HG03457 (cell line): ENCODE measurements at regions not wholly inside any gene's neighbourhood (a gene's known extent, or its start where the extent isn't known, plus 50 kb on each side); places are given as distances from the start of the nearest gene placed in this dataset.

Experiments used
- ATAC-seq: cut with Tn5 transposase; IDR thresholded peaks from one replicate; pipeline ENCODE4 v1.9.1; 2021; ENCODE audit warnings: moderate number of reproducible peaks; ENCODE audit not compliant: unreplicated experiment

DNA sequence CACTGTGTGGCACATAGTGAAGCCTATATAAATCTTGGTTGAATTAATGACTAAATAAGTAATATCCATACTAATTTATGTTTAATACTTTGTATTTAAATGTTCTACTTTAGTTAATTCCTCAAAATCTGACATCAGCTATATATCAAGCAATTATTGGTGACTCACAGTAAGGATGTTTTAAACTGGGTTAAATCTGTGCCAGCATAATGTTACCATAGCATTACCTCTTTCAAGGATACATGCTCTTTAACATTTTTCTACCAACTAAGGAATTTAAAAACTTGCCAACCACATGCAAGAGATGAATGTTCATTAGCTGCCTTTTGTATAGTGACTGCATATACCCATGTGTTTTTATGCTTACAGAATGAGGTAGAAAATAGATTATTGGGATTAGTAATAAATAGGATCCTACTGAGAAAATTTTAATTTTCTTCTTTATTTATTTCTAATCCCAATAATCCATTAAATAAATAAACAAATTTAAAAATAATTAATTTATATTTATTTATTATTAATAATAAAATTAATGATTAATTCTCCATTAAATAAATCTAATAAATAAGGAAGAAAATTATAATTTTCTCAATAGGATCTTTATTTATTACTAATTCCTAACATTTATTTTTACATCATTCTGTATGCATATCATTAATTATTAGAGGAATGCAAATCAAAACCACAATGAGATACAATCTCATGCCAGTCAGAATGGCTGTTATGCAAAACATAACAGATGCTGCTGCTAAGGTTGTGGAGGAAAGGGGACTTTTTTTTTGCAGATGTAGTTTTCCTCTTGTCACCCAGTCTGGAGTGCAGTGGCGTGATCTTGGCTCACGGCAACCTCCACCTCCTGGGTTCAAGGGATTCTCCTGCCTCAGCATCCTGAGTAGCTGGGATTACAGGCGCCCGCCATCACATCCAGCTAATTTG is 410.7 kb upstream of the DSEL start:
- no peak for ATAC-seq

DNA sequence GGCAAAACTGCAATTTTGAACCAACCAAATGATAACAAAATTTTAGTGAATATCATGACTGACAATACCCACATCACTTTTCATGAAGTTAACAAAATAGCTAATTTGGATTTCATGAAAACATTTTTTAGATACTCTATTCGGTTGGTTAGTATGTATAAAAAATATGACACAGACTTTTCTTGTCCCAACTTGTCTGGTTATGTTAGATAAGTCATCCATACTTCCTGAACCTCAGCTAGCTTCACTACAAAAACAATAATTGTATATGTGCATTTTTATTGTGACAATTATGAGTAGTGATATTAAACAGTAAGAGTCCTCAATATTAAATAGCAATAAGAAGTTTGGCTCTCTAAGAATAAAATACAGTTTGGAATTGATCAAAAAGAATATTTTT is 408.1 kb upstream of the DSEL start:
- ATAC-seq = no peak

DNA sequence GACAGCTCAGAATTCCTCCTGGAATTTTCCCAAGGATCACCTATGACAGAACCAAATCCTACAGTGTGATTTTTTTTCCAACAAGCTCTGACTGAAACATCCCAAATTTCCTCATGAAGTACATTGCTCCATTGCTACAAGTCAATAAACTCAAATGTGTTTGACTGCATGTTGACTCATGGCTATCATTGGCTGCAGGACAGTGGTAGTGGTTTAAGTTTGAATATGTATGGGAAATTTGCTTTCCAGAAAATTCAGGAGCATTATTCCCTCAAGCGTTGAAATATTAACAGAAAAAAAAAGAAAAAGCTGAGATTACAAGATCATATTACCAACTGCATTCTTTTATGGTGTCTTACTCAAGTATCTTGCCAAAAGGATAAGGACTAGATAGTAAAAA is 402.8 kb upstream of the DSEL start:
- ATAC-seq = no peak

DNA sequence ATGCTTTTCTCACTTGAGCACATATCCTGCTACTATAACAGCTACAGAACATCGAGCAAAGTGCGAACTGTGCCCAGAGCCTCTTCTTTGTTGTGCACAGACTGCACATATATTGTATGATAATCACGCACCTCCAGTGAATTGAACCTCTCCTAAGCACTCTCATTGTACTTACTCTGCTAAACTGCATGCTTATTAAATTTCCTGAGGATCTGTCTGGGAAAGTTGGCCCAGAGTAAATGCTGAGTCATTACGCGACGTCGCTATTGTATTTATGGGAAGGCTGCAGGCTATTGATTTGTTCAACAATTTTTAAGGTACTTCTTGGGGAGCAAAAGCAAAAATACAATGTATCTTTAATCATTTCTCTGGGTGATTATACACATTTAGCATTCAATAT is 399.6 kb upstream of the DSEL start:
- ATAC-seq = no peak

DNA sequence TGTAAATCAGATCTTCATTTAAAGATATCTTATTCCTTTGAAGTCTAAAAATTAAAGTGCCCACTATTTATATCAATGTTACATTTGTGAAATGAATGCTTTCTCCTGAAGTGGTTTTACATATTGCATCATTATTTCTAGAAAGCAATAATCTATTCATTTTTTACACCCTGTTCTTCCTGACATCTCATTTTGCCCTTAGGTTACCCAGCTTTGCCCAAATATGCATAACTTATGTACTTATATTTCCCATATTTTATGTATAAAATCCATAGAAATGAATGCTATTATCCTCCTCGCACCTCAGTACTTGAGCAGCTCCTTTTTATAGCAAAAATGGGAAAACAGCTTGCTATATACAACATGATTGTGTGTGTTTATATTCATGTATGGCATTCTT is 396.5 kb upstream of the DSEL start:
- ATAC-seq = no peak

DNA sequence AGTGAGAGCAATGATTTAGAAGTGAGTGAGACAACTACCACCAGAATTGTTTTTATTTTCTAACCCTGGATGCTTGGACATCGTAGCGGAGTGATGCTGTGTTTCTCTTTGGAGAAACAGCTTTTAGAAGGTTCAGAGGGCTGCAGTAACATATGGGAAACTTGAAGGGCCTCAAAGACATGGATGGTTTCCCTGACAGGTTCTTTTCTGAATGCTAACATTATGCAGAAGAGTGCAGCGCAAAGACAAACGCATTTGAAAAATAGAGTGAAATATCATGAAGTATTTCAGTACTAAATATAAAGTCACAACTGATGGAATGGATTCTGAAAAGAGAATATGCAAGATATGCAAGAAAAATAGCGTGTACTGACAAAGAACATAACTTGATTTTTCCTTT is 385.1 kb upstream of the DSEL start:
- ATAC-seq = no peak

DNA sequence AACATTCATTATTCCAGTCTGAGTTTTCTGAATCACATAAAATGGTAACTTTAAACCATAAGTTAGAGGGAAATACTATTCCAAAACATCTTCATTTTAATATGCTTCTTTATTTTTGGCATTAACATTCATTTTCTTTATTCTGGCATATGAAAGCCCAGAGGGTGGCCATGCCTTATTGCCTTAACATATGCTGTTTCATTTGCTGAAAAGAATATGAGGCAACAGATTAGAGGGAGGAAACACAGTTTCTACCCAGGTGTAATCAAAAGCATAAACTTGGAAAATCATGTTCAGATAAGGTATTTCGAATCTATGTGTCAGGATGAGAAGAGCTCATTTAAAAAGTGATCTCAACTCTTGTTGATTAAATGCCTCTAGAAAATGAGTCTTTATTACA is 379.9 kb upstream of the DSEL start:
- ATAC-seq = no peak

DNA sequence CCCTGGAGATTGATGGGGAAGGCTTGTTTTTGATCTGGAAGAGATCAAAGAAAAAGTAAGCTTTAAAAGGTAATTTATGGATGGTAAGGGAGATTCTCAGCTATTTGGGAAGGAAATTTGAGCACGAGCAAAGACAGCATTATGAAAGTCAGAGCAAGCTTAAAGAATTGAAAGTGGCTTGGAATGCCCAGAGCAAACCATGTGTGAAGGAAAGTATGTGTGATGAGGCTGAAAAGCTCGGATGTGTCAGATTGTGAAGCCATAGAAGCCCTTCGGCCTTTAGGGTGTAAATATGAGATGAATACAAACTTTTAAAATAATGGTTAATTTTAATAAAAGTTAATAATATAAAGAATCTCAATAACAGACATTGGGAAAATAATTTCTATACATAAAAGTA is 377.4 kb upstream of the DSEL start:
- ATAC-seq = no peak

DNA sequence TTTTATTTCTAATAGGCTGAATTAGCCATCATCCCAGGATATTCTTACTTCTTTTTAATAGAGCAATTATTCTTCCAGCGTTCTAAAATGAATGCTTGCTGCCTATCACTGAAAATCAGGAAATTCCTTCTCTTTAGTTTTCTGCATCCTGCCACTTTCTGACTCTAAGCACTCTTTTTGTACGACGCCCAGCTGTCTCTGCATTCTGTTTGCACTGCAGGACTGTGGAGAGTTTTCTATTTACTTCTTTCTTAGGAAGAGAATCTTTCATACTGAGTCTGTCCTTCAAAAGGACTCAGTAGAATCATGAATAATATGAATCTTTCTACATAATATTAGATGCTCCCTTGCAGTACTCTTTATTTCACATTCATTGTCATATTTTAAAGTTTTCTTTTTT is 360.4 kb upstream of the DSEL start:
- ATAC-seq = no peak

DNA sequence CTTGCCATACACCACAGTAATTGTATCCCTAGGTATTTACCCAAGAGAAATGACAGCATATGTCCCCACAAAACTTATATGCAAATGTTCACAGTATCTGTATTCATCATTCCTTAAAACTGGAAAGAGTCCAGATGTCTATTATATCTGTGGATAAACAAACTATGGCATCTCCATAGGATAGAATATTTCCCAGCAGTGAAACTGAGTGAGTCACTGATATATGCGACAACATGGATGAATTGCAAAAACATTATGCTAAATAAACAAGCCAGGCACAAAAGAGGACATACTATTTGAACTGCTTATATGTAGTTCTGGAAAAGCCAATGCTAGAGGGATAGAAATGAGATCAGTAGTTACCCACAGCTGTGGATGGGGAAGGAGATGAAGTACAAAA is 359.4 kb upstream of the DSEL start:
- no peak for ATAC-seq

DNA sequence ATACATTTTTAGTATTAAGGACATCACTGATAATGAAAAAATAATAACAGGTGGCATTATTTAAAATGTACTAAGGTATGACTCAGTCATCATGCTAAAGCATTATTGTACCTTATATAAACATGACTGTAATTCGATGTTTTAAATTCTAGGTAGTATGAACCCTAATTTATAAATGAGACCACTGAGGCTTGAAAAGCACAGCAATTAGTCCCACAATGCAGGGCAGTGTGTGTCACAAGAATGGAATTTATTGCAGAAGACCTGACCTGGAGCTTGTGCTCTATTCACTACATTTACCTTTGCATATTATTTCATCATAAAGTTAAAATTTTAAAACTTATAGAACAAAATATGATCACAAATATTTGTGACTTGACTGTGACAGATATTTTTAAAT is 358.5 kb upstream of the DSEL start:
- no peak for ATAC-seq

DNA sequence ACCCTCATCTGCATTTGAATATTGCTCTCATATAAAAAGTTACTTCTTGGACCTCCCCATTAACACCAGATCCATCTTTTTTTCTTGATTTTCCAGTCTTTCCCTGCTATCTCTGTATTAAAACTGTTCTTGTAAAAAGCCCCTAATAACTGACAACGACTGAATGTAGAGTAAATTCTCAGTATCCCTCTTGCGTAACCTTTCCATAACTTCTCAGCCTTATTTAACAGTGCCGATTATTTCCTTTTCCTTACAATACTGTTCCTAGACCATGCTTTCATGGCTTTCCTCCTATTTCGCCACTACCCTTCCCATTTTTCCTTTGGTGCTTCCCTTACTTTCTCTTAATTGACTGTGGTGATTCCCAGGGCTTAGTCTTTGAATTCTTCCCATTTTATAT is 348.9 kb upstream of the DSEL start:
- ATAC-seq = no peak

DNA sequence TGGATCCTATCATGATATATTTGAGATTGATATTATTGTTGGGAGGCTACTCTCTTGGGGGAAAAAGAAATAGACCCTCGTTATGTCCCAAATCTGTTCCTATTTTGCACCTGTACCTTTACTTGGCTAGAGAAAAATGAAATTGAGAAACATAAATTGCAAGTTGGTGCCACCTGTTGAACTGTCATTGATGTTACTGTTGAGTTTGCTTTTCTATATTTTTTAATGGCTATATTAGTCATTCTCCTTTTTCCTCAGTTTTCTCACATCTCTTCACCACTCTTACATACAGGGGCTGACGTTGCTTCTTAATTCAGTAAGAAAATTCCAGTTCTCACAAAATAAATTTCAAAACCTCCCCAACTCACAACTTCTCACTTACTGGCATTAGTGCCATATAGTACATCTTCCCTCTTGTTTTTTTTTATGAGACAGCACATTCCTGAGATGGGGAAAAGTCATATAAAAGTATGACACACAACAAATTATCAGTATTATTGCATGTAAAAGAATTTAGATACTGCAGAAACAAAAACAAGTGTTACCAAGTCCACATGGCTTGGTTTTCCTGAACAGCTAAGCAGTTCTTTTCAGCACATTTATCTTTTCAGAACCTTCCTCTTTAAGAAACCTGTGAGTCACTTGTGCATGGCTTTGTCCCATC is 348.3 kb upstream of the DSEL start:
- ATAC-seq = no peak

DNA sequence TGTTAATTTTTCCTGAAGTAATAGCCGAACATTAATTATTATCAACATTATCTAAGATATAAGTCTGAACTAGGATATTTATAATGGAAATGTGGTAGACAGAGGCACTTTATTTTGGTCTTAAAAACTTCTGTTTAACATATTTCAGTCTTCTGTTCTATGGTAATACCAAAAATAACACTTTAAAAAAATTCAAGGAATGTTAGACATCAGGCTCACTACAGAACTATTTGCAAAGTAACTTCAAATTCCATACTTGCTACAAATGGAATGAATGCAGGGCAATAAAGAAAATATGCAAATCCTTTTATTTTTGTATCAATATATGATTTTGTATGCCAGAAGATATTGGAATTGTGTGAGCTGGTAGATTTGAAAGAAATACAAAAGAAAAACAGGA is 345.5 kb upstream of the DSEL start:
- ATAC-seq = no peak

DNA sequence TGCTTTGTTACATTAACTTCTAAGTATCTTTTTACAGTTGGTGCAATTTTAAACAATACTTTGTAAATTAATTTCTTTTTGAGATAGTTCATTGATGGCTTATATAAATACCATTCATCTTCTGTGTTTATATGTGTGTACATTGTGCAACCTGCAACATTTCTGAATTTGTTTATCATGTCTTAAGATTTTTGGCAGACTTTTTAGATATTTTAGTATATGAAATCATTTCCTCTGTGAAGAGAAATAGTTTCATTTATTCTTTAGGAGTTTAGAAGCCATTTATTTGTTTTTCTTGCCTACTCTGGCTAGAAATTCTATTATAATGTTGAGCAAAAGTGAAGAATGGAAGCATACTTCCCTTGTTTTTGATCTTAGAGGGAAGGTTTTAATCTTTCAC is 337.8 kb upstream of the DSEL start:
- no peak for ATAC-seq

DNA sequence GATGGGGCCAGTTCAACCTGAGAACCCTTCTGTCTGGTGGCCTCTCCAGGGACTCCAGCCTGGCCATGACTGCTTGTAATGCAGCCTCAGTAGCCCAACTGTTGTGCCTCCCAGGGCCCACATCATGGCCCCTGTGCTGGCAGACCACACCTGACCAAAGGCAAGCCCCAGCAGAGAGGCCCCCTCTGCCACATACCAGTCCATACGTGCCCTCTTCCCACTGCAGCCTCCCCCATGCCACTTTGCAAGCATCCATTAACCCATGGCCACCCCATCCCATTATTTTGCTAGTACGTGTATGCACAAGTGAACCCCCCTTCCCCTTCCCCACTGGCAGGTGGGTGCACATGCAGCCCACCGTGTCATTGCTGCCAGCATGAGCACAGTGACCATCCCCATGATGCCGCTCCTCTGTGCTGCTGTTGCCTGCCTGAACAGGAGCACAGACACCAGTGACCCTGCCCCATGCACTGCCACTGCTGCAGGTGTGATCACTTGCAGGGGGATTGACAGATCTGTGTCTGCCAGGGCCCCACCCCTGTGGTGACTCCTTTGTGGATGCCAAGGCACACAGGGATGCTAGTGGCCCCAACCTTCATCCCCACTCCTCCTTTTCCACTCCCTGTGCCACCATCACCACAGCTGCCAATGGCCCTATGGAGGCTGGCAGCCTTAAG is 330.0 kb upstream of the DSEL start:
- no peak for ATAC-seq

DNA sequence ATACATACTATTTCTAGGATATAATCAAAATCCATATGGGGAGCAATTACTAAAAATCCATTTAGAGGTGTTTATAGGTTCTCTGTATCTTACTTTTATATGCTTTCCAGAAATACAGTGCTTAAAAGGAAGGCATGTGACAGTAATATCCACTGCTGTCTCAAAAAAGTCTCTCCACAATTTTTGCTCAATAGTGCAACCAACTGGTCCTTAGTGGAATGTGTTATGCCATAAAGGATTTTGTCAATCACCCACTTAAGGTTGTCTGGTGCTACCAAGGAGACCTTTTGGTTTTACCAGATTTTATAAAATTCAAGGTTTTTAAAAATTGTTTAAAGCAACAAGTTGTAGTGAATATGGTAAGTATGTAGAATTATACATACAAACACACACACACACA is 328.5 kb upstream of the DSEL start:
- ATAC-seq = no peak

DNA sequence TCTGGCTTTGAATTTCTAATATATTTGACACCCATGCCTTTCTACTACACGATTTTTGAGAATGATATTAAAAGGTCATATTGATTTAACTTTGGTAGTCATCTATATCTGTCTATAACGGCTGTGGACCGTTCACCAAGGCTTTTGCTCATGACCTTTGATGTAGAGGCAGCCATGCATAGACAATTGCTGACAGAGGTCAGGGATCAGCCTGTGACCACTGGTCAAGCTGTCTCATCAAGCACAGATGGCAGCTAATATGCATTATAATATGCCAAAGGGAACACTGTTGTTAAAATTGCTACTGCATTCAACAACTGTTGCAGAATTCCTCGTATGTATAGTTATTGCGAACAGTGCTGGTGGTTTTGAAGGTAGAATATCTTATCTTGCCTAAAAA is 323.9 kb upstream of the DSEL start:
- ATAC-seq = no peak

DNA sequence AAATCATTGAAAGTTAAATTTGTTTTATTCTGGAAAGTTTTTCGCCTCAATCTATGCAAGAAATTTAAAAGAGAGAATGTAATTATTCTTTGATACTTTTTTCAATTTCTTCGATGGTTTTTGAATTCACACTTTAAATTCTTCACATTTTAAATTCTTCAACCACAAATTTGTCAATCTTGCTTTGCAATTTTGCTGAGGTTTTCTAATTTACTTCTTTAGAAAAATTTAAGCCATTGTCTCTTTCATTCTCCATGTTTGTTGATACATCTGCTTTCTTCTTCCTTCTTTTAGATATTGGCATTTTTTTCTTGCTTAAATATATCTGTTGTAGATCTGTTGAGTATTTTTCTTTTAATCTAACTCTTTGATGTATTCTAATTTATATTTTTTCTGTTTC is 301.9 kb upstream of the DSEL start:
- ATAC-seq = no peak

DNA sequence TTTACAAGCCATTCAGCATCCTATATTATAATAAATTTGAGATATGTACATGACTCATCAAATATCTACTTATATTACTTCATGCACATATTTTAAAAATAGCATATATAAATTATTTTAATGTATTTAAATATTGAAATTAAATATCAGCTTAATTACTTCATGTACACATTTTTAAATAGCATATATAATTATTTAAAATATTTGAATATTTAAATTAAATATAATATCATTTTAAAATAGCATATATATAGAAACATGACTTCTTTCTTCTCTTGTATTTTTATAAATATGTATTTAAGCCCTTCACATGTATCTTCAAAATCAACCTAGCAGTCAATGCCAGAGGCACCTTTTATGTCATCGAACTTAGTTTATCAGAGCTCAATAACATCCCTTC is 298.8 kb upstream of the DSEL start:
- ATAC-seq = no peak

DNA sequence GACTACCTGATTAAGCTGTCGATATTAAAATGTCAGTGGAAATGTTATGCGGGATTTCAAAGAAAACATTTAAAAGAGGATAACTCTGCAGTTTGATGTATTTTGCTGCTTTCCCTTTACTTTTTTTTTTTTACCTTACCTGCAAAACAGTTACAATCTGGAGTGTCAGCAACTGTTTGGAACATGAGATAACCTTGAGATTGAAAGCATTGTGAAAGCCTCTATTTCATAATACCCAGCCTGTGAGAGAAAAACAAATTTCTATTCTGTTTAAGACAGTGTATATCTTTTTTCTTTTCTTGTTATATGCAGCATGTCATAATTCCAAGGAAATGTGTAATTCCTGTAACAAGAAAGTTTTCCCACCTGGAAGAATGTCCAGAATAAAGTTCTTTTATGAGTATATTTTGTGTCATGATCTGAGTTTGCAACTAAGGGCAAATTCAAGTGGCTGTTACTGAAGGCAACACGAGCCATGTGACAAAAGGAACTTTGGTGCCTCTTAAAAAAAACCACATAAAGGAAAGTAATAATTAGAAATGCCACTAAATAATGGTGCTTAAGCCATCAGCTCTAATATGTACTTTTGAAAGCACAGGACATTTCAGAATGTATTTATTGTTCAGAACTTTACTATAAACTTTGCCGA is 297.0 kb upstream of the DSEL start:
- ATAC-seq = no peak

DNA sequence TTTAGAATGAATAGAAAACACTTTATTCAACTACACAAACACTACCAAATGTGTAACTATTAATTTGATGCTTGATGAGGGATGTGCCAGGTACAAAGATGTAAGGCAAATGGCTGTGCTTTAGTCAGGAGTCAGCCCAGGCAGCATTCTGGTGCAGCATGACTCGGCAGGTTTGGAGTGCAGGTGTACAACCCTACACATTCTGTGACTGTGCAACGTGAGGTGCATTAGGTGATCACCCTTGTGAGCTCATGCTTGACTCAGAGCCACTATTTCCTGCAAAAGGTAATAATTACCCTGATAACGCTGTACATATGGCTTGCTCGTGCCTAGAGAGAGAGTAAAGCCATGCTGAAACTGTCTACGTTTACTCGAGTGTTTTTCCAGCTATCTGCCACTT is 288.7 kb upstream of the DSEL start:
- no peak for ATAC-seq
